HG02938 (cell line): ENCODE measurements at regions not wholly inside any gene's neighbourhood (a gene's known extent, or its start where the extent isn't known, plus 50 kb on each side); places are given as distances from the start of the nearest gene placed in this dataset.
"Not testable (repeated sequence)": the region's sequence is repeated elsewhere in the genome, so short reads cannot be mapped to it uniquely, and the experiment has no call there.

Experiments
- ATAC-seq: cut with Tn5 transposase; IDR thresholded peaks from one replicate; pipeline ENCODE4 v1.9.1; 2021; ENCODE audit warnings: mild to moderate bottlenecking, moderate library complexity; ENCODE audit not compliant: unreplicated experiment

GRCh38 chr12:107607464-107608392 lies 77.9 kb upstream of the PWP1 start:
- no peak for ATAC-seq

DNA sequence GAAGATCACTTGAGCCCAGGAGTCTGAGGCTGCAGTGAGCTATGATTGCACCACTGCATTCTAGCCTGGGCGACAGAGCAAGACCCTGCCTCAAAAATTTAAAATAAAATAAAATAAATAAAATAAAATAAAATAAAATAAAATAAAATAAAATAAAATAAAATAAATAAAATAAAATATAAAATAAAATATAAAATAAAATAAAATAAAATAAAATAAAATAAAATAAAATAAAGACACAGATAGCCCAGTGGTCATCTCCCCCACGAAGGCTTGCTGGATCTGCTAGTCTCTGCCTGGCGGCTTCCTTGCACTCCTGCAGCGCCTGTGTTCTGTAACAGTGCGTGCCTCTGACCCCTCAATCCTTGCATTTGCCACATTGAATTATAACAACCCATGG lies 76.8 kb upstream of the PWP1 start:
- not testable (repeated sequence) for ATAC-seq

DNA sequence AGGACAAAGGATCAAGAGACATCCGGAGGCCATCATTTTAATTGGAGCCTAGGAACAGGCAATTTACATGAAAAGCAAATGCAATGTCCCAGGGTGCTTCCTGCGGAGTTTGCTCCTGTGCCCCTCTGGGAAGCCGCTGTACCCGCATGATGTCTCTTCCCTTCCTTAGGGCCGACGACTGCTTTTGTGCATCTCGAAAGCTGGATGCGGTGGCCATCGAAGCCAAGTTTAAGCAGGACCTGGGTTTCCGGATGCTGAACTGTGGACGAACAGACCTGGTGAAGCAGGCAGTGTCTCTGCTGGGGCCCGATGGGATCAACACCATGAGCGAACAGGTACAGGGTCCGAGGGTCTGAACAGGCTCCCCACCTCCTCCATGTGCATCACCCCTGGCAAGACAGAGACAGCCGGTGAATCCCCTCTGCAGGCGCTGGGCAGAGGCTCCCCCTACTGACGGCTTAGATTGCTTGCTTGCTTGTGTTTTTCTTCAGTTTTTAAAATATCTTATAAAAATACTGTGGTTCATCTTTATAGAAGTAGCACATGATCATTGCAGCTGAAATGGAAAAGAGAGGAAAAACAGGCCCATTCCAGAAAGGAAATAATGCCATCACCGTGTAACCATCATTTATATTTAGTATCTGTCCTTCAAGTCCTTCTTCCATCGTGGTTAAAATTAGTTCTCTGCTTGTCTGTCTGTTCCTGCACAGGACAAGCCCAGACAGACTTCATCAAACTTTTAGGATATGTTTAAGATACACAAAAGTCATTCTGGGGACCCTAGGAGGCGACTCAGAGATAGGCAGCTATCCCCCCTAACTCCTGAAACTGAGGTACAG lies 75.4 kb upstream of the PWP1 start:
- ATAC-seq: no peak

- no peak for ATAC-seq
These were observed 73.1 kb upstream of the PWP1 start for GRCh38 chr12:107612508-107612907.

DNA sequence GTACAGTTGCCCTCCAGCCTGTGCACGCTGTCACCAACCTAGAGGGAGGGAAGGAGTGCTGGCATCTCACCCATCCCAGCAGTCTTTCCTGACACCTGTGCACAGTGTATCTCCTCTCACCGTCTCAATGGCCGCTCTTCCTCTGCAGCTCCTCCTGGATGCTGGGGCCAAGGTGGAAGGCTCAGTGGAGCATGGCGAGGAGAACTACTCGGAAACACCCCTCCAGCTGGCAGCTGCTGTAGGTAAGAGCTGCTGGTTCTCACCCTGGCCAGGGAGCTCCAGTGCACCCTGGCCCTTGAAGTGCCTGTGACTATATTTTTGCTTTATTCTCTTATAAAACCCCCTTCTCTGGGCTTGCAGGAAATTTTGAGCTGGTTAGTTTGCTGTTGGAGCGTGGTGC lies 68.7 kb upstream of the PWP1 start:
- ATAC-seq: no peak

GRCh38 chr12:107618106-107618505 lies 67.5 kb upstream of the PWP1 start:
- ATAC-seq: no peak

GRCh38 chr12:107619831-107620230 lies 65.8 kb upstream of the PWP1 start:
- ATAC-seq: no peak

GRCh38 chr12:107622001-107622400 lies 63.6 kb upstream of the PWP1 start:
- ATAC-seq: no peak

DNA sequence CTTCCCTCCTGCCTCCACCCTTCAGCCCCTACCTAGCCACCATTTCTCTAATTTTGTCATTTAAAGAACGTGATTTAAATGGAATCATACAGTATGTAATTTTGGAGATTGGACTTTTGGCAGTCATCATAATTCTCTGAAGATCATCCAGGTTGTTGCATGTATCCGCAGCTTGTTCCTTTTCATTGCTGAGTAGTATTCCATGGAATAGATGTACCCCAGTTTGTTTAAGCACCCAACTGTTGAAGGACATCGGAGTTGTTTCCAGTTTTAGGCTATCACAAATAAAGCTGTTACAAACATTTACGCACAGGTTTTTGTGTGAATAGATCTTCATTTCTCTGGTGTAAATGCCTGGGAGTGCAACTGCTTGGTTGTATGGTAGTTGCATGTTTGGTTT lies 61.1 kb upstream of the PWP1 start:
- no peak for ATAC-seq

DNA sequence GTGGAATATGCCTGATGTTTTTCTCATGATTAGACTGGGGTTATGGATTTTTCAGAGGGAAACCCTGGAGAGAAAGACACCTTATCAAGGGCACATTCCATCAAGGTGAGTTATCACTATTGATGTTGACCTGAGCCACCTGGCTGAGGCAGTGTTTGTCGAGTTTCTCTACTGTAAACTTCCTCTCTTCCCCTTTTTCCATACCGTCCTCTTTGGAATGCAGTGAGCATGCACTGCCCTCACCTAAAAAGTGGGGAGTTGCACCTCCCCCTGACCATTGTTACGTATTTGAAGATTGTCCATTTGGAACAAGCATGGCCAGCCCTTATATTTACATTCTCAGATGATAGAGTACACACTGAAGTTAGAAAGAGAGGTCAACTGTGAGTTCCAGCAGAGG lies 53.9 kb upstream of the PWP1 start:
- no peak for ATAC-seq

- ATAC-seq: no peak
These were observed 53.4 kb upstream of the PWP1 start for GRCh38 chr12:107632246-107632645.

- no peak for ATAC-seq
These were observed 51.1 kb upstream of the PWP1 start for GRCh38 chr12:107634530-107634929.

DNA sequence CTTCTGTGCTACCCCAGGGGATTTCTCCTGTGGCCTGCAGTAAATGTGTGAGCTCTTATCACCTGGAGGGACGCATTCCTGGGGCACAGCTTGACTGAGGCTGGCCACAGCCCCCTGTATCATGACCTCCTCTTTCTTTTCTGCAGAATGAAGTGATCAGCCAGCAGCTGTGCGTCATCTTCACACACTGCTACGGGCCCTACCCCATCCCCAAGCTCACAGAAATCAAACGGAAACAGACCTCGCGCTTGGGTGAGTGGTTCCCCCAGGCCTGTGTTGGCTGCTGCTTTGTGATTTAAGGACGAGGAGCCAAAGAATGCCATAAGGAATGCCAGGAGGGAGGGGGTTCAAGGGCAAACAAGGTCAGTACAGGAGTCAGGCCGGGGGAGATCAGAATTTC lies 50.5 kb upstream of the PWP1 start:
- no peak for ATAC-seq
